Activated T-helper 2 cell treated with anti-CD3 and anti-CD28 coated beads, Interferon-gamma antibody, Interleukin-2, Interleukin-4, amounts not matched to agents 10 μg/mL and 5 μg/mL and 100 μg/mL, durations not matched to agents 14 hours and 24 hours and 36 hours (primary cell): ENCODE measurements at regions not wholly inside any gene's neighbourhood (a gene's known extent, or its start where the extent isn't known, plus 50 kb on each side); places are given as distances from the start of the nearest gene placed in this dataset.
"Not testable (repeated sequence)": the region's sequence is repeated elsewhere in the genome, so short reads cannot be mapped to it uniquely, and the experiment has no call there.

Source experiments
- DNase-seq: peaks from one replicate; pipeline ENCODE4 v3.0.0; 2021; ENCODE audit warnings: low spot score
- H3K27ac Mint-ChIP-seq: one replicate; pipeline ENCODE4 v1.8.0; 2021; ENCODE audit warnings: mixed read lengths
- H3K27me3 Mint-ChIP-seq: one replicate; pipeline ENCODE4 v1.8.0; 2021; ENCODE audit warnings: low read depth, mixed read lengths
- H3K36me3 Mint-ChIP-seq: one replicate; pipeline ENCODE4 v1.8.0; 2021; ENCODE audit warnings: low read depth, mixed read lengths
- H3K4me1 Mint-ChIP-seq: one replicate; pipeline ENCODE4 v1.8.0; 2021; ENCODE audit warnings: low read depth, mixed read lengths
- H3K4me3 Mint-ChIP-seq: one replicate; pipeline ENCODE4 v1.8.0; 2021; ENCODE audit warnings: low read depth, mild to moderate bottlenecking, moderate library complexity, mixed read lengths
- H3K9me3 Mint-ChIP-seq: one replicate; pipeline ENCODE4 v1.8.0; 2021; ENCODE audit warnings: mixed read lengths
- intact Hi-C: fragments of 100-400 bp; cut with micrococcal nuclease; formaldehyde crosslinking; loops from one replicate; pipeline ENCODE4 v1.15.1; 2023

DNA sequence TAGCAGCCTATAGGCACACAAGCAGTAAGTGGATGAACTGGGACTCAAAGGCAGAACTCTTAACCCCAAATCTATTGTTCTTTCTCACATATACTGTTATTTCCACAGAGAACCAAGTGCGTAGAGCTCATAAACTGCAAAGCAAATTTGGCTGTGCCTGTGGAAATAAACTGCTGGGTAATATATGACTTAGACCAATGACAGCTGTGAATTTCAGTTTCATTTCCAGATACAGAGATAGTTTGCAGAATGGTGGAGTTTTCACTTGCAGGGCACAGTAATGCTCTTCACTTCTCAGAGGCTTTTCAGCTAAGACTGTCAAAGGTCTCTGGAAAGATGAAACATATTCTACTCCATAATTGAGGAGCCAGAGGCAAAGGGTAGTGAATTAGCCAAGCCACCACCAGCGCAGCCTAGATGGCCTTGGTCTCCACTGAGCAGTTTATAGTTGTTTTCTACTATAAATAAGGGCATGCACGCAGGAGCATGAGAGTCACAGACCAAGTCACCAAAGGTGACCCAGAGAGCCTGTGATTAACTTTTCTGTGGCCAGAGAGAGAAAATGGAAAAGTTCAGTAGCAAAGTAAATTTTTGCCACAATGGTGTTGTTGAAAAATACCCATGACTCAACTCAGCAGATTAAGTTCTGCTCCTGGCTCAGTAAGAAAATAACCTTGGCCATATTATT is 180.7 kb upstream of the GRM7 start:
- no peaks in the 10 kb centered on the region for H3K4me1 Mint-ChIP-seq
- intact Hi-C loops = no loop called here
- H3K27me3 Mint-ChIP-seq = no peaks in the 10 kb centered on the region
- no peak for DNase-seq
- no peaks in the 10 kb centered on the region for H3K36me3 Mint-ChIP-seq
- no peak overlapping the region for H3K27ac Mint-ChIP-seq
- H3K4me3 Mint-ChIP-seq = no peak overlapping the region
- peaks cover 44% of the 10 kb centered on the region for H3K9me3 Mint-ChIP-seq

DNA sequence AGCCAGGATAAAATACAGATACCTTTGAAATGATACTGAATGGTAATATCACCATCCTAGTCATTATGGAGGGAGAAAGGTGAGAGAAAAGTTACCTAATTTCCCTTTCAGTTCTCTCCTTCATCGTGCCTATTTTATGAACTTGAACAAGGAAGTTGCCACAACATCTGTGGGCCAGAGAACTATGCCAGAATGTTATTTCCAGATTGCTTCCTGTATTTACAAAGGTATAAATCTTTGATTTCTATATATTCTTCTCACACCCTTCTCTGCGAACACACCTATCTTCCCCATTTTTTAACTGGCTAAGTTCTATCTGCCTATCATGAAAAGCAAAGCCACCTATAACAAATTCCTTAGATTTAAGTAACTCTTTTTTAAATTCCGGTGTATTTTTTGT is 163.6 kb upstream of the GRM7 start:
- Mint-ChIP-seq H3K4me1 (no peaks in the 10 kb centered on the region), H3K9me3 (peaks cover 33% of the 10 kb centered on the region), H3K27ac (no peak overlapping the region), H3K4me3 (no peak overlapping the region), H3K27me3 (no peaks in the 10 kb centered on the region), H3K36me3 (no peaks in the 10 kb centered on the region)
- intact Hi-C loops = no loop called here
- no peak for DNase-seq

DNA sequence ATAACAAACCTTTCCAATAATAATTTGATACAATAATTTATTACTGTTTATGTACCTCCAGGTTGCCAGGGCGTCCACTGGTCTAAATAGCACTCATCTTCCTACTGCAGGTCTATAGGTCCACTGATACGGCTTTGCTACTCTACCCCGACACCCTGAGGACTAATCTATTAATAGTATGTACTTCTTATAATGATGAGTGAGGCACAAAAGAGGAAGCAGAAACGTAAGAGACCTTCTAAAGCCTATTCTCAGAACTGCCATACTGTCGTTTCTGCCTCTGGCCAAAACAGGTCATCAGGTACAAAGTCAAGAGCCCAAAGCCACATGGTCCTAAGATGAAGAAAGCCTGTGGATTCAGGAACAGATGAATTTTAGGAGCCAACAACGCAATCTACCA is 163.2 kb upstream of the GRM7 start:
- Mint-ChIP-seq H3K27me3 (no peaks in the 10 kb centered on the region), H3K4me3 (no peak overlapping the region), H3K4me1 (no peaks in the 10 kb centered on the region), H3K9me3 (peaks cover 36% of the 10 kb centered on the region), H3K27ac (no peak overlapping the region), H3K36me3 (no peaks in the 10 kb centered on the region)
- intact Hi-C loops = no loop called here
- no peak for DNase-seq

- DNase-seq, H3K27me3 Mint-ChIP-seq, intact Hi-C loops, H3K4me3 Mint-ChIP-seq, H3K36me3 Mint-ChIP-seq, H3K27ac Mint-ChIP-seq, H3K4me1 Mint-ChIP-seq: not testable (repeated sequence)
- peaks cover 45% of the 10 kb centered on the region for H3K9me3 Mint-ChIP-seq
These were observed 156.1 kb upstream of the GRM7 start for GRCh38 chr3:6704817-6705216.

DNA sequence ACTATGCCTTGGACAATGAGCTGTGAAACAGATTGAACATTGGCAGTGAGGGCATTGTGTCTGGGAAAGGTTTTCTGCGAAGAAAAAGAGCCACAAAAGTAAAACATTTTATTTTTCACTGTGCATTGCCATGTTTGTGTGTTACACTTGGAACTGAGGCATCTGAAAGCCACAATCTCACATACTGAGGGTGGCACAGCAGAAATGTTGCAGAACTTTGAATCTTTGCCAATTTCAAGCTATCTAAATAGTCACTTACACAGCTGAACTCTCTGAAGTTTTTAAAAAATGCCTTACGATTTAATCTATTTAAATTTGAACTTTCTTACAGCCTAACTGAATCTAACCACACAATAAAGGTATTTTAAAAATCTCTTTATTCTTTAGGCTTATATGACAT is 154.1 kb upstream of the GRM7 start:
- H3K36me3 Mint-ChIP-seq = no peaks in the 10 kb centered on the region
- intact Hi-C loops = no loop called here
- no peaks in the 10 kb centered on the region for H3K27me3 Mint-ChIP-seq
- H3K4me1 Mint-ChIP-seq = no peaks in the 10 kb centered on the region
- no peak overlapping the region for H3K4me3 Mint-ChIP-seq
- DNase-seq = no peak
- H3K9me3 Mint-ChIP-seq = peaks cover 28% of the 10 kb centered on the region
- no peak overlapping the region for H3K27ac Mint-ChIP-seq

DNA sequence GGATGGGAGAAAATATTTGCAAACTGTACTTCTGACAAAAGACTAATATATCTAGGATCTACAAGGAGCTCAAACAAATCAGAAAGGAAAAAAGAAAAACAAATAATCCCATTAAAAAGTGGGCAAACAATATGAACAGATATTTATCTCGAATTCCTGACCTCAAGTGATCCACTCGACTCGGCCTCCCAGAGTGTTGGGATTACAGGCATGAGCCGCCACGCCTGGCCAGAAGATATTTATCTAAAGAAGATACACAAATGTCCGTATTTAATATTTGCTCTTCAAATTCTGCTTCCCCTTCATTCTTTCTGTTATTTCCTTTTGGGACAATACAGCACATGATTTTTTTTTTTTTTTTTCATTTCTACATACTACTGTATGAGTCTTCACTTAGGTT is 151.7 kb upstream of the GRM7 start:
- intact Hi-C loops = no loop called here
- DNase-seq = no peak
- Mint-ChIP-seq H3K27me3 (no peaks in the 10 kb centered on the region), H3K9me3 (peaks cover 12% of the 10 kb centered on the region), H3K36me3 (no peaks in the 10 kb centered on the region), H3K4me1 (no peaks in the 10 kb centered on the region), H3K4me3 (no peak overlapping the region), H3K27ac (no peak overlapping the region)

GRCh38 chr3:6714962-6715361 is 146.0 kb upstream of the GRM7 start:
- H3K36me3 Mint-ChIP-seq = no peaks in the 10 kb centered on the region
- H3K4me3 Mint-ChIP-seq = no peak overlapping the region
- no peaks in the 10 kb centered on the region for H3K4me1 Mint-ChIP-seq
- intact Hi-C loops = no loop called here
- DNase-seq = no peak
- no peaks in the 10 kb centered on the region for H3K27me3 Mint-ChIP-seq
- no peak overlapping the region for H3K27ac Mint-ChIP-seq
- H3K9me3 Mint-ChIP-seq = peaks cover 6% of the 10 kb centered on the region

GRCh38 chr3:6716420-6716819 is 144.5 kb upstream of the GRM7 start:
- H3K4me1 Mint-ChIP-seq = no peaks in the 10 kb centered on the region
- intact Hi-C loops = no loop called here
- no peak overlapping the region for H3K27ac Mint-ChIP-seq
- no peaks in the 10 kb centered on the region for H3K27me3 Mint-ChIP-seq
- no peak for DNase-seq
- no peaks in the 10 kb centered on the region for H3K36me3 Mint-ChIP-seq
- no peak overlapping the region for H3K4me3 Mint-ChIP-seq
- peaks cover 13% of the 10 kb centered on the region for H3K9me3 Mint-ChIP-seq

- Mint-ChIP-seq H3K36me3 (no peaks in the 10 kb centered on the region), H3K27ac (no peak overlapping the region), H3K4me3 (no peak overlapping the region), H3K4me1 (no peaks in the 10 kb centered on the region), H3K9me3 (peaks cover 17% of the 10 kb centered on the region), H3K27me3 (no peaks in the 10 kb centered on the region)
- intact Hi-C loops = no loop called here
- DNase-seq = no peak
These were observed 143.6 kb upstream of the GRM7 start for GRCh38 chr3:6717026-6717943.

DNA sequence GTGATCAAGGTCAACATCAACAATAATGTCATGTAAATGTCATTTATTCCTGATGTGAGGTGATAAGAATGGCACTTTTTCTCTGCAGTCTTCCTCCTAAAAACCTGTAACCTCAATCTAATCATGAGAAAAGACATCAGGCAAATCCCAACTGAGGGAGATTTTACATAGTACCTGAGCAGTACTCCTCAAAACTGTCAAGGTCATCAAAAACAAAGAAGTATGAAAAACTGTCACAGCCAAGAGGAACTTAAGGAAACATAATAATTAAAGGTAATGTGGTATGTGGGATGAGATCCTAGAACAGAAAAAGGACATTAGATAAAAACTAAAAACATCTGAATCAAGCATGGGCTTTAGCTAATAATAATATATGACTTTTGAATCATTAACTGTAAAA is 140.9 kb upstream of the GRM7 start:
- Mint-ChIP-seq H3K27me3 (no peaks in the 10 kb centered on the region), H3K4me3 (no peak overlapping the region), H3K9me3 (peaks cover 17% of the 10 kb centered on the region), H3K27ac (no peak overlapping the region), H3K36me3 (no peaks in the 10 kb centered on the region), H3K4me1 (no peaks in the 10 kb centered on the region)
- DNase-seq = no peak
- intact Hi-C loops = no loop called here

DNA sequence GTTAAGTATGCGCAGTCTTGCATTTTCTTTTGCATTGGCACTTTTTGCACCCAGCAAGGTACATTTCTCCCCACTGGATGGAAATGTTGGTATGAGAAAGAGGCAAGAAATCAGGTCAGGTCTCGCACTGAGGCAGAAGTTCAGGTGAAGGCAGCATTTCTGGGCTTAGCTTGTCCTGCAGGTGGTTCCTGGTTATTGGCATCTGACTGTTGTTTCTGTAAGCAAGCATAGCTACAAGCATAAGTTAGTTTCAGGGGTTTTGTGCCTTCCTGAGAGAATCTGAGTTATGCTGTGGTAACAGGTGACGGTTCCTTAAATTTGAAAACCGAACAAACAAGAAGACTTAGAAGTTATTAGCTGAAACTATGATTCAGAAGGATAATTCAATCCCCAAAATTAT is 139.4 kb upstream of the GRM7 start:
- intact Hi-C loops = no loop called here
- Mint-ChIP-seq H3K4me1 (no peaks in the 10 kb centered on the region), H3K27ac (no peak overlapping the region), H3K9me3 (peaks cover 17% of the 10 kb centered on the region), H3K36me3 (no peaks in the 10 kb centered on the region), H3K27me3 (no peaks in the 10 kb centered on the region), H3K4me3 (no peak overlapping the region)
- no peak for DNase-seq

DNA sequence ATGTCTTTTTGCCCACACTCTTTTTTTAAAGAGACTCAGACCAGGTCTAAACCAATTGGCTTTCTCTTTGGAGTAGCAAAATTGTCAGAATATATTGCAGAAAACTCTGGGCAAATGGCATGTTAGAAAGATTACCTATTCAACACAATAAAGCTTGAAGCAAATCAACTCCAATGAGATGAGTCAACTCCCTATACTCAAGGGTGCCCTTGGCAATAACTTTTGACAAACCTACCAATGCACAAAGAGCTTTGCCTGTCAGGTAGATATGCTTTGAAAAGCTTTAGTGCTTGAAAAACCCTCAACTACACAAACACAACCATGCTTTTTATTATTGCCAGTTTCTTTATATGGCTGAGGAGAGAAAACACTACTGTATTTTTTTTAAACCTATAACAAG is 137.7 kb upstream of the GRM7 start:
- Mint-ChIP-seq H3K27me3 (no peaks in the 10 kb centered on the region), H3K4me3 (no peak overlapping the region), H3K4me1 (no peaks in the 10 kb centered on the region), H3K27ac (no peak overlapping the region), H3K36me3 (no peaks in the 10 kb centered on the region), H3K9me3 (peaks cover 28% of the 10 kb centered on the region)
- intact Hi-C loops = no loop called here
- DNase-seq = no peak

- Mint-ChIP-seq H3K4me1 (no peaks in the 10 kb centered on the region), H3K9me3 (peaks cover 21% of the 10 kb centered on the region), H3K27ac (no peak overlapping the region), H3K36me3 (no peaks in the 10 kb centered on the region), H3K4me3 (no peak overlapping the region), H3K27me3 (no peaks in the 10 kb centered on the region)
- intact Hi-C loops = no loop called here
- DNase-seq = no peak
These were observed 134.1 kb upstream of the GRM7 start for GRCh38 chr3:6726811-6727210.
